ENCODE measurements at regions not wholly inside any gene's neighbourhood (a gene's known extent, or its start where the extent isn't known, plus 50 kb on each side); places are given as distances from the start of the nearest gene placed in this dataset.
"Not testable (repeated sequence)": the region's sequence is repeated elsewhere in the genome, so short reads cannot be mapped to it uniquely, and the experiment has no call there.

- no peak overlapping the region for H3K27ac ChIP-seq
- no peaks in the 10 kb centered on the region for H3K36me3 ChIP-seq (ENCODE audit: insufficient read depth, low read length)
- no peak overlapping the region for H3K9ac ChIP-seq (ENCODE audit: insufficient read length)
- no peaks in the 10 kb centered on the region for H3K9me3 ChIP-seq (ENCODE audit: low read depth, low read length)
- DNase-seq (ENCODE audit: low read depth, low spot score): no peak
- H3K4me3 ChIP-seq: no peak overlapping the region
- no peak for TF ChIP-seq FOXP2 (optimal IDR thresholded peaks at IDR 0.05; ENCODE audit: control extremely low read depth, extremely low read length, insufficient read depth)
- TF ChIP-seq EZH2 (IDR thresholded peaks at IDR 0.05): no peak
- no peak for TF ChIP-seq POLR2AphosphoS5 (IDR thresholded peaks at IDR 0.05; ENCODE audit: borderline replicate concordance, low read depth, low read length)
Measured at GRCh38 chr3:159356606-159357005, 554.8 kb downstream of the MFSD1 start.

- no peak for DNase-seq (ENCODE audit: low read depth, low spot score)
- Histone ChIP-seq H3K27ac (no peak overlapping the region), H3K9me3 (ENCODE audit: low read depth, low read length) (no peaks in the 10 kb centered on the region), H3K4me3 (no peak overlapping the region), H3K9ac (ENCODE audit: insufficient read length) (no peak overlapping the region), H3K36me3 (ENCODE audit: insufficient read depth, low read length) (no peaks in the 10 kb centered on the region)
- no peak for TF ChIP-seq EZH2 (IDR thresholded peaks at IDR 0.05)
- no peak for TF ChIP-seq FOXP2 (optimal IDR thresholded peaks at IDR 0.05; ENCODE audit: control extremely low read depth, extremely low read length, insufficient read depth)
- TF ChIP-seq POLR2AphosphoS5 (IDR thresholded peaks at IDR 0.05; ENCODE audit: borderline replicate concordance, low read depth, low read length): no peak
Measured at GRCh38 chr3:159364511-159364910, 562.7 kb downstream of the MFSD1 start.

GRCh38 chr3:159366476-159366875 lies 564.6 kb downstream of the MFSD1 start:
- DNase-seq (ENCODE audit: low read depth, low spot score): no peak
- H3K9ac ChIP-seq (ENCODE audit: insufficient read length): no peak overlapping the region
- TF ChIP-seq POLR2AphosphoS5 (IDR thresholded peaks at IDR 0.05; ENCODE audit: borderline replicate concordance, low read depth, low read length): no peak
- no peak for TF ChIP-seq FOXP2 (optimal IDR thresholded peaks at IDR 0.05; ENCODE audit: control extremely low read depth, extremely low read length, insufficient read depth)
- TF ChIP-seq EZH2 (IDR thresholded peaks at IDR 0.05): no peak
- no peak overlapping the region for H3K4me3 ChIP-seq
- no peaks in the 10 kb centered on the region for H3K9me3 ChIP-seq (ENCODE audit: low read depth, low read length)
- H3K27ac ChIP-seq: no peak overlapping the region
- no peaks in the 10 kb centered on the region for H3K36me3 ChIP-seq (ENCODE audit: insufficient read depth, low read length)

- H3K9me3 ChIP-seq (ENCODE audit: low read depth, low read length): no peaks in the 10 kb centered on the region
- no peak for TF ChIP-seq FOXP2 (optimal IDR thresholded peaks at IDR 0.05; ENCODE audit: control extremely low read depth, extremely low read length, insufficient read depth)
- TF ChIP-seq EZH2 (IDR thresholded peaks at IDR 0.05): no peak
- no peak for DNase-seq (ENCODE audit: low read depth, low spot score)
- no peak overlapping the region for H3K9ac ChIP-seq (ENCODE audit: insufficient read length)
- no peak overlapping the region for H3K27ac ChIP-seq
- H3K36me3 ChIP-seq (ENCODE audit: insufficient read depth, low read length): no peaks in the 10 kb centered on the region
- H3K4me3 ChIP-seq: no peak overlapping the region
Measured at GRCh38 chr3:159371961-159372360, 570.1 kb downstream of the MFSD1 start.

- TF ChIP-seq POLR2AphosphoS5 (IDR thresholded peaks at IDR 0.05; ENCODE audit: borderline replicate concordance, low read depth, low read length) (no peak), FOXP2 (optimal IDR thresholded peaks at IDR 0.05; ENCODE audit: control extremely low read depth, extremely low read length, insufficient read depth) (no peak), EZH2 (IDR thresholded peaks at IDR 0.05) (no peak)
- H3K9ac ChIP-seq (ENCODE audit: insufficient read length): no peak overlapping the region
- DNase-seq (ENCODE audit: low read depth, low spot score): no peak
Measured at GRCh38 chr3:159378396-159379194, 576.7 kb downstream of the MFSD1 start.

GRCh38 chr3:159380891-159381290 lies 579.0 kb downstream of the MFSD1 start:
- H3K9ac ChIP-seq (ENCODE audit: insufficient read length): no peak overlapping the region
- H3K4me3 ChIP-seq: no peak overlapping the region
- no peaks in the 10 kb centered on the region for H3K9me3 ChIP-seq (ENCODE audit: low read depth, low read length)
- no peak for DNase-seq (ENCODE audit: low read depth, low spot score)
- no peak overlapping the region for H3K27ac ChIP-seq
- no peaks in the 10 kb centered on the region for H3K36me3 ChIP-seq (ENCODE audit: insufficient read depth, low read length)
- TF ChIP-seq FOXP2 (optimal IDR thresholded peaks at IDR 0.05; ENCODE audit: control extremely low read depth, extremely low read length, insufficient read depth) (no peak), EZH2 (IDR thresholded peaks at IDR 0.05) (no peak), POLR2AphosphoS5 (IDR thresholded peaks at IDR 0.05; ENCODE audit: borderline replicate concordance, low read depth, low read length) (no peak)

More at GRCh38 chr3:159378396-159379194, 576.7 kb downstream of the MFSD1 start:
- Histone ChIP-seq H3K9me3 (ENCODE audit: low read depth, low read length) (no peaks in the 10 kb centered on the region), H3K4me3 (no peak overlapping the region), H3K27ac (no peak overlapping the region), H3K36me3 (ENCODE audit: insufficient read depth, low read length) (no peaks in the 10 kb centered on the region)

GRCh38 chr3:159390656-159391212 lies 588.9 kb downstream of the MFSD1 start:
- no peaks in the 10 kb centered on the region for H3K36me3 ChIP-seq (ENCODE audit: insufficient read depth, low read length)
- no peak for DNase-seq (ENCODE audit: low read depth, low spot score)
- H3K27ac ChIP-seq: no peak overlapping the region
- no peak overlapping the region for H3K4me3 ChIP-seq
- no peaks in the 10 kb centered on the region for H3K9me3 ChIP-seq (ENCODE audit: low read depth, low read length)
- TF ChIP-seq POLR2AphosphoS5 (IDR thresholded peaks at IDR 0.05; ENCODE audit: borderline replicate concordance, low read depth, low read length) (no peak), FOXP2 (optimal IDR thresholded peaks at IDR 0.05; ENCODE audit: control extremely low read depth, extremely low read length, insufficient read depth) (no peak), EZH2 (IDR thresholded peaks at IDR 0.05) (no peak)
- no peak overlapping the region for H3K9ac ChIP-seq (ENCODE audit: insufficient read length)

- not testable (repeated sequence) for H3K36me3 ChIP-seq (ENCODE audit: insufficient read depth, low read length); H3K27ac ChIP-seq; H3K4me3 ChIP-seq; H3K9ac ChIP-seq (ENCODE audit: insufficient read length); H3K9me3 ChIP-seq (ENCODE audit: low read depth, low read length); DNase-seq (ENCODE audit: low read depth, low spot score)
Measured at GRCh38 chr3:159397683-159398082, 591.0 kb upstream of the IL12A start.

GRCh38 chr3:159401069-159401468 lies 587.6 kb upstream of the IL12A start:
- DNase-seq (ENCODE audit: low read depth, low spot score): no peak
- H3K9me3 ChIP-seq (ENCODE audit: low read depth, low read length): no peaks in the 10 kb centered on the region
- no peak overlapping the region for H3K4me3 ChIP-seq
- no peaks in the 10 kb centered on the region for H3K36me3 ChIP-seq (ENCODE audit: insufficient read depth, low read length)
- no peak overlapping the region for H3K27ac ChIP-seq
- no peak overlapping the region for H3K9ac ChIP-seq (ENCODE audit: insufficient read length)
- TF ChIP-seq EZH2 (IDR thresholded peaks at IDR 0.05) (no peak), FOXP2 (optimal IDR thresholded peaks at IDR 0.05; ENCODE audit: control extremely low read depth, extremely low read length, insufficient read depth) (no peak), POLR2AphosphoS5 (IDR thresholded peaks at IDR 0.05; ENCODE audit: borderline replicate concordance, low read depth, low read length) (no peak)

- DNase-seq (ENCODE audit: low read depth, low spot score); H3K9ac ChIP-seq (ENCODE audit: insufficient read length); H3K27ac ChIP-seq; H3K4me3 ChIP-seq; H3K36me3 ChIP-seq (ENCODE audit: insufficient read depth, low read length); H3K9me3 ChIP-seq (ENCODE audit: low read depth, low read length): not testable (repeated sequence)
Measured at GRCh38 chr3:159409711-159410110, 578.9 kb upstream of the IL12A start.

All from SK-N-MC (cell line).